ENCODE measurements at regions not wholly inside any gene's neighbourhood (a gene's known extent, or its start where the extent isn't known, plus 50 kb on each side); places are given as distances from the start of the nearest gene placed in this dataset.
"Not testable (repeated sequence)": the region's sequence is repeated elsewhere in the genome, so short reads cannot be mapped to it uniquely, and the experiment has no call there.

DNA sequence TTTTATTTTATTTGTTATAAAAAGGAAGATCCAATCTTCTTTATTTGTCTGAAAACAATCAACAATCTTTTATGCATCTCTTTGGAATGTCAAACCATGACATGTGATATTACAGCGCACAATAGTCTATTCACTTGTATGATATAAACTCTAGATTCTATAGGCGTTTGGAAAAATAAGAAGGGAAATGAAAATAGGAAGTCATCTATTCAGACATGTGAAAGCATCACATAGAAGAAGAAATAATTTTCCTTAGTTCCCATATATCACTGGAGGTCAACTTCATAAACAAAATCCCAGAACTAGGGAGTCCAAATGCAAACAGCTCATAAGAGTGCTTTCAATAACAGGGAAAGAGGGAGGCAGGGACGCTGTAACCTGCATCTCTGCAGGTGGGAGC lies 139.5 kb upstream of the RASGEF1B start:
- DNase-seq = no peak

DNA sequence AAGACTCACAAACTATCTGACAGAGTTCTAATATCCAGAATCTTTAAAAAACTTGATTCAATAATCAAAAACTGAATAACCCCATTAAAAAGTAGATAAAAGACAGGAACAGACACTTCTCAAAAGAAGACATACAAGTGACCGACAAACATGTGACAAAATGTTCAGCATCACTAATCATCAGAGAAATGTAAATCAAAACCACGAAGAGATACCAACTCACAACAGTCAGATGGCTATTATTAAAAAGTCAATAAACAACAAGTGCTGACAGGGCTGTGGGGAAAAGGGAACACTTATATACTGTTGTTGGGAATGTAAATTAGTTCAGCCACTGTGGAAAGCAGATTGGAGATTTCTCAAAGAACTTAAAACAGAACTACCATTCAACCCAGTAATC lies 138.1 kb upstream of the RASGEF1B start:
- no peak for DNase-seq

DNA sequence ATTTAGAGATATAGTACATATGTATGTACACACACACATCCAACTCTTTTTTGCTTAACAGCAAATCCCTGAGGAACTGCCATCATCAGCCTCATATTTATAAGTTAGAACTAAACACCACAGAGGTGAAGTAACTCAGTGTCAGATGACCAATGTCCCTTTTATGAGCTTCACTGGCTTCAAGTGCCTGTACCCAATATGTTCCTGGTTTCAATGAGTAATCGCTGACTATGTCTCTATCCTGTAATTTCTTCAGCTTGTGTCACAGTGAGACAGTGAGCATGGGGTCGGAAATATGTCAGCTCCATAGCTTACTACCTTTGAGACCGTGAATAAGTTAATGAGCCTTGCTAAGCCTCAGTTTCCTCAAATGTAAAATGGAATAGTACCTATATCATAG lies 136.2 kb upstream of the RASGEF1B start:
- DNase-seq = no peak

DNA sequence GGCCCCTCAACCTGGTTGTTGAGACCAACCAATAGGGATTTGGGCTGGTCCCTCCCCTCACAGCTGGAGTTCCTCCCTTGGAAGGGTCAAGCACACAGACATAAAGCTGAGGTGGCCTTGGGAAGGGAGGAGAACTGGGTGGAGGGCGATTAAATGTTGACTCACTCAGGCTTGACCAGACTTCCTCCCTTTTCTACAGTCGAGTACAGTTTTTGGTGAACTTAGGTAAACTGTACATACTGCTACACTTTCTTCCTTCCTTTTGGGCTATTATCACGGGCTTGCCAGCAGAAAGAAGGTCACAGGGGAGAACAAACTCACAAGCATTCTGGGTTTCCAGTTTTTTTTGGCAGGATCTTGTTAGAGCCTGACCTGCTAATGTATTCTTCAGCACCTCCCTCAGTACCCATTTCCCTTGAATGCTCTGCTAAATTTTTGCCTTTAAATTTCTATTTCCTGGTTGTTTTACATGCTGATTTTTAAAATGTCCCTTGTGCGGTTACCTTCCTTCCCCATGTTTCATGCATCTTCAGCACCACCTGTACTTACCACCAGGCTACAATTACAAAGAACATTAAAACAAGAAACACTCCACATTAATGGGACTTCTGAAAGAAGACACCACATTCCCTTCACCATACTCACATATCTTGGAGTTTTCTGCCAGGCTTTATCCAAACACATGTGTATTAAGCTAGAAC lies 135.2 kb upstream of the RASGEF1B start:
- DNase-seq = no peak

DNA sequence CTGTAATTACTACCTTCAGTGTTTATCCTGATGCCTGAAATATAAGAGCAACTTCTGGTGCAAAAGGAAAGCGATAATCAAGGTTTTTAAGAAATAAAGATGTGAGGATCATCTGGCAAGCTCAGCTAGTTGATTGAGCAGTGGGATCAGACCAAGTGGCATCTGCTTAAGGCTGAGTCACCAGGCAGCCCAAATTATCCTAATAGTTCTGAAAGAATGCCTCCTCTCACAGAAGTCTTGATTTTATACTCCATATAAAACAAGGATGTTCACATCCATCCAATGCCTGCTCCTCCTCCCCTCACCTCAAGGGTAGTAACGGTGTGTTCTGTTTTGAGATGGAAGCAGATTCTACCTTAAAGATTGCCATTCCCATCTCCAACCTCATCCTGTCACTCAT lies 134.5 kb upstream of the RASGEF1B start:
- DNase-seq = no peak

DNA sequence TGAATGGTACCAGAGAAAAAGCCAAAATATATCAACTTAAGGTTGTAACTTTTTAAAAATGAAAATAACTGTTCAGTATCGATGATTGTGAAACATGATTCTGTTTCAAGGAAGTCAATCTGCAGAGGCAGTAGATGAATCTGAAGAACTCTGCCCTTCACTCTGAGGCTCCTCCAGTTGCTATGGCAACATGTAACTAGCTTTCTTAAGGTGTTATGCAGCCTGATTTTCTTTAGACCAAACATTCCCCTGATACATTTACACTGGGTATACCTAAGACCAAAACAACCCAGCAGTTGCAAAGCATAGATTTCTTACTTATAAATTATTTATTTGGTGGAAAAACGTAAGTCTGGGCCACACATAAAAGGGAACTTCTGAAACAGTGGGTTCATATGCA lies 133.6 kb upstream of the RASGEF1B start:
- no peak for DNase-seq

DNA sequence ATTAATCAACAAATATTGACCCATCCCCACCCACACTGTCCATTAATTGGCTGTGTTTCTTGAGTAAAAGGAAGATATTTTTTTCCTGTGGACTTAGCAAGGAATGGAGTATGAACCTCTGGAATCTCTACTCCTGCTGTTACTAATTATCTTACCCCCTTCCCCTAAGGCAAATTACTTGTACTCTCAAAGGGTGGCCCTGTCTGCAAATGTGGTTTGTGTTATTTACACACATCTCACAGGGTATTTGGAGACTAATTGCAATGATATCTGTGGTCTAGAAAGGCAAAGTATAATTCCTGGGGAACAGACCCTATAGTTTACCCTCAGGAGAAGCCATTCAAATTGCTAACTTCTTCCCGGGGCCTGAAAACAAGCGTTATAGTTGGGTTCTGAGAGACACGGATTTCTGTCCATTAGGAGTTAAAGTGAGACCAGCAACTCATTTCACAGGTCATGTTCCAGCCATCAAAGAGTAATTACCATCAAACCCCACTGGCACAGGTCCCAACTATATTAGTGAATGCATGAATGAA lies 133.0 kb upstream of the RASGEF1B start:
- DNase-seq = no peak

DNA sequence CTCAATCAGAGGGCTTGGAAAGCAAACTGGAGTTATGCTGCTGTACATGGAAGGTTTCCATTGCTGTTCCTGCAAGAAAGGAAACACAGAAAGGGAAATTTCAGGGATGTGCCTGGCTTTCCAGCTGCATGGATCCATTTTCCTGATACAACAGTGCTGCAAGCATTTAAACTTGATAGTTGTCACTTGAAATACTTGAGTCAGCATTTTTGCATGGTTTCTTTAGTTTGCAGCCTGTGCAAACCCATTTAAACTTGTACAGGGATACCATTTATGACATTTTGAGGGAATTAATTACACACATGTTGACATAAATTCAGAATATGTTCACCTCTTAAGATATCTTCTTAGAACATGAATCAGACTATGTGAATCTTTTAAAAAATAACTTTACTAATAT lies 131.1 kb upstream of the RASGEF1B start:
- DNase-seq = no peak

DNA sequence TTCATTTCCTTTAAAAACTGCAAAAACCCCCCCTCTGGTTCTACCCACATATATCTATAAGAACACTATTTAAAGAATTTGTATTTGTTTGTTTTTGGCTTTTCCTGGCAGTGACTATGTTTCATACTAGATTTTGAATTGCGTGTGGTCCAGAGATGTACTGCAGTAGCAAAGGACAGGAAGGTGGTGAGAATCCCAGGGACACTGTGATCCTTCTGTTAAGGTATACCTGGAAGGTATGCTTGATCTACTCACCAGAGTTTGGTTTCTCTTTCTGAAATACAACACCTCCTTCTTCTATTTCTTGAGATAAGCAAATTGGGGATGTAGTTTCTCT lies 129.6 kb upstream of the RASGEF1B start:
- DNase-seq = no peak

DNA sequence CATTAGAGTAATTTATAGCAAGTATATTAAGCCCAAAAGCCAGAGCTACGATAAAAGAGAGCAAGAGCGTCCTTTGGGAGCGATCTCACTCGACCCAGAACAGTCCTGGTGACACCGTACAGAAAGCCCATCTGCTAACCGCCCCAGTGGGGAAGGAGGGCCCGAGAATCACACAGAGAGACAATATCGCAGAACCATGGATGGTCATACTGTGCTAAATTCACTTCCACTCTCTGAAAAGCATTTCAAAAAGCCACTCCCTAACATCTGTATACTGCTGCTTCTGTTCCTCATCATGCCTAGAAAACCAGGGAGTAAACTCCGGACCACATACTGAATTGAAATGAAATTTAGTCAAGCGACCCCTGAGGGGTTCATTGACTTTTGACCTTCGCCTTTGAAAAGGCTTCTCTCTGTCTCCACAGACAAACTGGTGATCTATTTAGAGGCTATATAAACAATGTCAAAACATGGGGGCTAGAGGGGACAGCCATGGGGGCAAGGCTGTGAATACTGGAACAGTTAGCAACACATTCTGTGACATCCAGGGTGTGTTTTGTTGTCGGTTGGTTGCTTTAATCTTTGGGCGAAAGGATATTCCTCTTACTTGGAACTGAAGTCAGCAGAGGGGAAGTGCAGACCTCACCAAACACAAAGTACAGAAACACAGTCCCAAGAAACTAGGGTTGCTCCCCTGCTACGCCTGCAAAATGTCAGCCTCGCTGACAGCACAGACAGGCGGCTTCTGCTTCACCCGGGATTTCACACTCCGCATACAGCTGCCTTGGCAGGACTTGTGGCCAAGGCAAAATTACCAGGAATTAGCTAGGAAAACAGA lies 129.0 kb upstream of the RASGEF1B start:
- DNase-seq = no peak

DNA sequence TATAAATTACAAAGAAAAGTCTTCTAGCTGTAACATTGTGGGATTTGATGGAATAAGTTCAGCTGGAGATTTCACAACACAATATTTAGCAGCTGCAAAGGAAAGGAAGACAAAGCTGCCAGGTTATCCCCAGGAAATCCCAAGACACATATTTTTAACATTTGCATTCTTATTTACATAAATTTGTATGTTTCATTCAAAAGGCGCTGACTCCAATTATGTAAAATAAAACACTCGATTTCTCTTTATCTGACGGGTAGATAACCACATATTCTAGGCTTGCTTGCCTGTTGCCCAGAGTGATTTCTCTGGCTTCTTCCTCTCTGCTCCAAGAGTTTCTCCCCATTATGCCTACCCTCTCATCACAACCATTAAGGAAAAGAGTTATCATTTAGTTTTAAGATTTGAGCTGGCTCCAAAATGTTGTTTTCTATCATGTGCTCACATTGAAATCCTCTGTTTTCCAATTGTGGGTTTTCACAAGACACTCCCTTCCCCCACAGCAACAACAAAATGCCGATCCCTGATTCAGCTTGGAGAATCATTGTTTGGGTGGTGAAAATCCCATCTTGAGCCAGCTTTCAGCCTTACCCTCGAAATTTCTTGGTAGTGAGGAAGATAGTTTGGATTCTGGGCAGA lies 128.2 kb upstream of the RASGEF1B start:
- DNase-seq = no peak

DNA sequence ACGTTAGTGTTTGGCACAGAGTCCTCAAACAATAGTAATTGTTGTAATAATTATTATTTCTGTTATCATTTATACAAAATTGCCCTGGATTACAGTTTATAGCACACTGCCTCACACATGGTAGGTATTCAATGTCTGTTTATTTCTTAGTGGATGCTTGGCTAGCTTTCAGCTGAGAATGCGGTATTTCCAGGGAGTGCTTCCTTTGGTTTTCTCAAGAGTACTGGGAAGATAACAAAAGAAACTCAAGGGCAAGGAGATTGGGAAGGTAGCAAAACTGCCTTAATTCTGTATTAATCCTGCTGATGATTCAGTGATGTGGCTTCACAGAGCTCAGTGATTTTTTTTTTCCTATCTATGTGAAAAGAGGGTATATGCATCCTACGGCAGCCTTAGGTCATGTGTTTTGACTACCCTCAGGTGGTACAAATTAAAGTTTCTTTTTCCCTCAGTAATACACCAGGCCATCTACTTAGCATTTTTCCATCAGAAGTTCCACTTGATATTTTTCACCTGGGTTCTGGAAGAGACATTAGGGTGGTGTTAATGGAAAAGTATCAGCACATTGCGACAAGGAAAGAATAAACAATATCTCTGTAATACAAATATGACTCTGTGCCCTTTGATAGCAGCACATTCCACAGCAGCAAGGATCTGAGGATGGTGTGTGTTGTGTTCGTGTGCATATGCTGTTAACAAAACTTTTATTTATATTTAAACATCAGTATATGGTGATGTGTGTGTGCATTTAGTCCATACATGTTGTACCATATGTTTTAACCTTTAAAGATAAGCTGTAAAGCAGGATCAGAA lies 124.3 kb upstream of the RASGEF1B start:
- DNase-seq = no peak

DNA sequence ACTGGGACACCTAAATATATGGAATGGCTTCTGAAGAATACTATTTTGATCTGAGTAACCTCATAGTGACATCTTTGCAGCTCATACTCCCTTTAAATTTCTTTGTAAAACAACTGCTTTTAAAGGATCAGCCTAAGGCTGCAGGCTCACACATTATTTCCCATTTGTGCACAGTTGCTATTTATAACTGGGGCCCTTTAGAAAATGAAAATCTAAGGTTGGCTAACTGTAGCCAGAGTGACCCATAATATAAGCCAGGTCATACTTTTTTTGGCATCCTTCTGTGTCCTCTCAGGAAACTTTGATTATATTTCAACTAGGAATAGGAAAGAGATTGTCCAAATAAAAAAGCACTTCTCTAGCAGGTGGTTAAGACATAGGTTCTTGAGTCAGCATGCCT lies 123.6 kb upstream of the RASGEF1B start:
- DNase-seq = no peak

DNA sequence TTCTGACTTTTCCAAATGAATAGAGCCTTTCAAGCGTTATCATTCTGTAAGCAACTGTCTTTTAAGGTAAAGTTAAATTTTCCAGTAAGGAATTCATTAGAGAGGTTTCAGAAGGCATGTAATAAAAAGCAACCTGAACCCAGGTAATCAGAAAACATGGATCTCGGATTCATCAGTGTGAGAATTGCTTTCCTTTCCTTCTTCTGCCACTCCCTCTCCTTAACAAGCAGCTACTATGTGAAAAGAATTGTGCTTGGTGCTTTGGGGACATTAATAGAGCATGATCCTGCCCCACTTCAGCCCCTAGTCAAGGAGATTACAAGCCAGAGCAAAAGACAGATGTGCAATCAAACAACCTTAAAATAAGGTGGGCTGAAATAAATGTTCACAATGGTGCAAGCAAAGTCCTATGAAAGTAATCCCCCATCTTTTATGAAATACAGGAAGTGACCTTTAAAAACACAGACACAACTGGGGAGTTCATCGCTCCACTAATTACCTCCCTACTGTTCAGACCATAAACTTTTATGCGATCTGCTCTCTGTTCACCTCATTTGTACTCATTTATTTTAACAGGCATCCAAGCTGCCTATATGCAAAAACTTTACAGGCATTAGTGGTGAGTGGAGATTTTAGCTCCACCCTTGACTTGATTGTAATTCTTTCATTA lies 122.9 kb upstream of the RASGEF1B start:
- no peak for DNase-seq

DNA sequence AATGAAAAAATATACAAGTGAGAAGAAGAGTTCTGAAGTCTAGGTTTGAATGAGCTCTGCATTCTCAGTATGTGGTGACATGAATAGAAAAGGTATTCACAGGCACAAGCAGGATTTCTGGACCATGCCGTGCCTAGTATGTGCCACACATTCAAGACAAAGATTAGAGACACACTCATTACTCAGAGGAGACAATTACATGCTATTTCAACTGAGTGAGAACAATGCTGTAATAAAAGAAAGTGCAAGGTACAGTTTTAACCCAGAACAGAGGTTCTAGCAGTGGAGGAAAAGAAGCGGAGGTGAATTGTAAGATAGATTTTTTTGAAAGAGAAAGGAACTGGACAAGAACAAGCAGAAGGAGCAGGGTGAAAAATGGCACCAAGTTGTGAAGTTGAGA lies 121.0 kb upstream of the RASGEF1B start:
- DNase-seq = no peak

DNA sequence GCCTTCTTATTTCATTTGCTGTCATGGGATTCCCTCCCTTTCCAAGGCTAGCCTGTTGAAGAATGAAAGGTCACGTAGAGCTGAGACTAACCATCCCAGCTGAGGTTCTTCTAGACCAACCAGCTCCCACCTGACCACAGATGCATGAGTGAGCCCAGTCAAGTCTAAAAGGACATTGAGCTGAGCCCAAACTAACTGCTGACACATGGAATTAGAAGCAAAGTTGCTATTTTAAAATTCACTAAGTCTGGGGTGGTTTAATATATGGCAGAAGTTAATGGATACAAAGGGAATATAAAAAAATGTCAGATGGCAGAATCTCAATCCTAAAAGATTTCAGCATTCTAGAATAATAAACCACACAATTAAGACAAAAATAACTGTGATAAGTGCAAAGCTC lies 118.9 kb upstream of the RASGEF1B start:
- DNase-seq = no peak

DNA sequence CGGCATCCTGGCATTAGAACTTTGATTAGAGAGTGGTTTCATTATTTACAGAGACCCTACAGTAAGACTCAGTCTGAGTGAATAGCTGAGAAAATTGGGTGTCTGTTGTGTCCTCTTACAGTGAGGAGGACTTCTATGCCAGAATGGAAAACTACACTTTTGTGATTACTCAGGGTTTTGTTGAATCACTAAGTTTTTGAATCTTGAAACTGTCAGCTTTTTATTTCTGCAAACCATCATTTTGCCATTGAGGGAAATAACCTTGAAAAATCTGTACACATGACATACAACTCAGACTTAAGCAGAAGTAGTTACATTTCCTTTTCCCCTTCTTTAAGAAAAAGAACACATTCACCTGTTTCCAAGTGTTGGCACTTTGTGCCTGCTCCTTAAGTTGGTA lies 117.6 kb upstream of the RASGEF1B start:
- no peak for DNase-seq

DNA sequence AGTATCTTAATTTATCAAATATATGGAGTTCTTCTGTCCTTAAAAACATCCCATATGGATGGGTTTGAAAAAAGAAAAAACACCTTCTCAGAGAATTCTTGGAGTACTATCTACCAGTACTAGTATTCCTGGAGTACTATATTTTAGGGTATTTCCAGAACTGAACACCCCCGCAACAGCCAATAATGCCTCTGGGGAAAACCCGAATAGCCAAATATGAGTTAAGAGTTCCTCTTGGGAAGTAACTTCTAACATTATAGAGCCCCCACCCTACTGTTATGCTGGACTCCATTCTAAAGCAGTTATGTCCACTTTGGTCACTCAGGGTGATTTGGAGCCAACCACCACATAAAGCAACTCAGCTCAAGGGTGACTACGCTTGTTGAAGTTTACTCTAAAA lies 115.0 kb upstream of the RASGEF1B start:
- no peak for DNase-seq

DNA sequence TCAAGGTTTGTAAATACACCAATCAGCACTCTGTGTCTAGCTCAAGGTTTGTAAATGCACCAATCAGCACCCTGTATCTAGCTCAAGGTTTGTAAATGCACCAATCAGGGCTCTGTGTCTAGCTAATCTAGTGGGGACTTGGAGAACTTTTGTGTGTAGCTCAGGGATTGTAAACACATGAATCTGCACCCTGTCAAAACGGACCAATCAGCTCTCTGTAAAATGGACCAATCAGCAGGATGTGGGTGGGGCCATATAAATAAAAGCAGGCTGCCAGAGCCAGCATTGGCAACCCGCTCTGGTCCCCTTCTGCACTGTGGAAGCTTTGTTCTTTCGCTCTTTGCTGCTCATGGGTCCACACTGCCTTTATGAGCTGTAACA lies 109.3 kb upstream of the RASGEF1B start:
- DNase-seq = not testable (repeated sequence)

DNA sequence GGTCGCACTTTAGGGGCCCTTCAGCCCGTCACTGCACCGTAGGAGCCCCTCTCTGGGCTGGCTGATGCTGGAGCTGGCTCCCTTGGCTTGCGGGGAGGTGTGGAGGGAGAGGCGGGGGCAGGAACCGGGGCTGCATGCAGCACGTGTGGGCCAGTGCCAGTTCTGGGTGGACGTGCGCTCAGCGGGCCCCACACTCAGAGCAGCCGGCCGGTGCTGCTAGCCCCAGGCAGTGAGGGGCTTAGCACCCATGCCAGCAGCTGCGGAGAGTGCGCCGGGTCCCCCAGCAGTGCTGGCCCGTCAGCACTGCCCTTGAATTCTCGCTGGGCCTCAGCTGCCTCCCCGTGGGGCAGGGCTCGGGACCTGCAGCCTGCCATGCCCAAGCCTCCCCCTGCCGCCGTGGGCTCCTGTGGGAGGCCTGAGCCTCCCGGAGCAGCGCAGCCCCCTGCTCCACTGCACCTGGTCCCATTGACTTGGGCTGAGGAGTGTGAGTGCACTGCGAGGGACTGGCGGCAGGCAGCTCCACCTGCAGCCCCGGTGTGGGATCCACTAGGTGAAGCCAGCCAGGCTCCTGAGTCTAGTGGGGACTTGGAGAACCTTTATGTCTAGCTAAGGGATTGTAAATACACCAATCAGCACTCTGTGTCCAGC lies 108.8 kb upstream of the RASGEF1B start:
- DNase-seq = no peak

DNA sequence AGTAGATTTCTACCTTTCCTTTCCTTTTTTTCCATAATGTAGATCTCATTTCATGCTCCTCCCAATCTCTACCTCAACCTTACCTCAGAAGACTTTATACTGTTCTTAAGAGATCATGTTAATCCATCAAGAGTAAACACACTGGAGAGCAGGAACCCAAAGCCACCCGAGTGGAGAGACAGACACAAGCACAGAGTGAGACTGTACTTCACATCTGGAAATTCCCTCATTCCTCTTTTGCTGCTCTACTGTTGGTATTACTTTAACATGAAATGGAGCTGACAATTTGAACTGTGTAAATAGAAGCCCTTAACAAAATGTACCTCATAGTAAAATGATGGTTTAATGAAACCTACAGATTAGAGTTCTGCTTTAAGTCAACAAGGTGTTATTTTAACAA lies 105.7 kb upstream of the RASGEF1B start:
- DNase-seq = no peak

DNA sequence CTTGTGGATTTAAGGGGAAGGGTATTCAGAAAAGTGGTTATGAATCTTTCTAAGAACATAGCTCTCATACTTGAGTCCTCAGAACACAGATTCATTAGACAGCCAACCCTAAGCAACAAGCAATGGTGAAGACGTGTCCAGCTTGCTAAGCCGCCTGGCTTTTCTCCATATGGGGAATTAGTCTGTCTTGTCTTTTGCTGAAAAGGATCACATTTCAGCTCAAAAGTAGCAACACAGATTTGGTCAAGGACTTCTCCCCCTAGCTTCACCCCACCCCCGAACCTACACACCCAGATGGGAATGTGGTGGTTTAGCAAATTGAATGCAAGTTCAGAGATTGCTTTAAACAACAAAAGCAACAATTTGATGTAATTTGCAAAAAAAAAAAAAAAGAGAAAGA lies 103.3 kb upstream of the RASGEF1B start:
- no peak for DNase-seq

Measured in activated naive CD4-positive, alpha-beta T cell treated with Interleukin-2 at 50 U/mL for 16 hours (primary cell).